PC-3 (cell line): ENCODE measurements at regions not wholly inside any gene's neighbourhood (a gene's known extent, or its start where the extent isn't known, plus 50 kb on each side); places are given as distances from the start of the nearest gene placed in this dataset.
A peak's percentile ranks its signal among the peaks of the same experiment; 100 is the strongest.

ENCODE experiments used
- ATAC-seq: fragments of 200-7000 bp; cut with Tn5 transposase; 2 replicates; pipeline ENCODE4 v1.9.1; 2020; ENCODE audit warnings: mild to moderate bottlenecking, moderate library complexity
- BruUV-seq: library from RNA; stranded (reverse); fragments of 400-500 nt; replicated peaks from 2 replicates; lab custom pipeline; 2021; lab: Mats Ljungman, UMichigan
- CTCF ChIA-PET: fragments of 300-600 bp; sonication (Branson Sonifier 250); formaldehyde crosslinking; loops from one replicate; lab custom pipeline; 2022; ENCODE audit warnings: antibody characterized with exemption; lab: Charles Lee
- POLR2A ChIA-PET: fragments of 300-600 bp; sonication (Branson Sonifier 250); formaldehyde crosslinking; loops from one replicate; lab custom pipeline; 2022; ENCODE audit warnings: antibody characterized with exemption; ENCODE audit not compliant: unreplicated experiment; lab: Charles Lee
- DNase-seq: peaks from one replicate; pipeline ENCODE4 v3.0.0-alpha.2; 2015
- H2AFZ ChIP-seq: fragments of 300-600 bp; sonication (generic); 2 replicates; pipeline ENCODE4 v1.6.0; 2016; ENCODE audit warnings: antibody characterized with exemption, low read length
- H3F3A ChIP-seq: fragments of 300-600 bp; sonication (generic); one replicate; pipeline ENCODE4 v1.6.0; 2017; ENCODE audit warnings: antibody characterized with exemption, low read length, control low read depth, mild to moderate bottlenecking; ENCODE audit not compliant: unreplicated experiment
- H3K27ac ChIP-seq: fragments of 300-600 bp; sonication (generic); 2 replicates; pipeline ENCODE4 v1.5.1; 2016; ENCODE audit warnings: mild to moderate bottlenecking, low read length
- H3K27me3 ChIP-seq: fragments of 300-600 bp; sonication (generic); 2 replicates; pipeline ENCODE4 v1.6.1; 2016; ENCODE audit warnings: low read length, mixed read lengths
- H3K36me3 ChIP-seq: fragments of 300-600 bp; sonication (generic); 2 replicates; pipeline ENCODE4 v1.6.1; 2016; ENCODE audit warnings: low read depth, mixed run types, low read length, mixed read lengths
- H3K4me1 ChIP-seq: fragments of 300-600 bp; sonication (generic); 2 replicates; pipeline ENCODE4 v1.5.1; 2016; ENCODE audit warnings: low read length; ENCODE audit not compliant: insufficient read depth
- H3K4me2 ChIP-seq: fragments of 300-600 bp; sonication (generic); 2 replicates; pipeline ENCODE4 v1.6.0; 2016; ENCODE audit warnings: low read length
- H3K4me3 ChIP-seq: fragments of 300-600 bp; sonication (generic); 2 replicates; pipeline ENCODE4 v1.5.1; 2016; ENCODE audit warnings: mild to moderate bottlenecking, low read length, mixed read lengths
- H3K79me2 ChIP-seq: fragments of 300-600 bp; sonication (generic); 2 replicates; pipeline ENCODE4 v1.6.1; 2017; ENCODE audit warnings: low read length, mixed read lengths
- H3K9ac ChIP-seq: fragments of 300-600 bp; sonication (generic); 2 replicates; pipeline ENCODE4 v1.6.0; 2016; ENCODE audit warnings: mild to moderate bottlenecking, low read length
- H3K9me2 ChIP-seq: fragments of 300-600 bp; sonication (generic); replicated peaks from 2 replicates; pipeline ENCODE4 v1.6.1; 2016; ENCODE audit warnings: mixed run types, low read length, mixed read lengths
- H3K9me3 ChIP-seq: fragments of 300-600 bp; sonication (generic); 2 replicates; pipeline ENCODE4 v1.6.1; 2016; ENCODE audit warnings: low read length, mixed read lengths
- H4K20me1 ChIP-seq: fragments of 300-600 bp; sonication (generic); 2 replicates; pipeline ENCODE4 v1.6.1; 2016; ENCODE audit warnings: low read length, mixed read lengths
- CTCF ChIP-seq: fragments of 300-600 bp; sonication (generic); conservative IDR thresholded peaks from 2 replicates; pipeline ENCODE4 v1.5.1; 2017; ENCODE audit warnings: antibody characterized with exemption, low read depth, mild to moderate bottlenecking, low read length
- EZH2 ChIP-seq: fragments of 300-600 bp; sonication (generic); IDR thresholded peaks from one replicate; pipeline ENCODE4 v1.6.1; 2017; ENCODE audit warnings: antibody characterized with exemption, mild to moderate bottlenecking, low read length; ENCODE audit not compliant: unreplicated experiment
- EZH2phosphoT487 ChIP-seq: fragments of 300-600 bp; sonication (generic); IDR thresholded peaks from 2 replicates; pipeline ENCODE4 v1.6.1; 2018; ENCODE audit warnings: mild to moderate bottlenecking, antibody characterized with exemption, low read length, borderline replicate concordance
- intact Hi-C: fragments of 100-400 bp; cut with micrococcal nuclease; formaldehyde crosslinking; loops from 2 replicates; pipeline ENCODE4 v1.9.0; 2023

GRCh38 chr3:31009881-31010280 is 115.4 kb upstream of the GADL1 start:
- ATAC-seq: peak; percentile 3; the same call in 1 of the 2 replicates
- no peak overlapping the region for H2AFZ ChIP-seq
- no peaks in the 10 kb centered on the region for H3K79me2 ChIP-seq
- H3K4me1 ChIP-seq: peaks cover 51% of the 10 kb centered on the region
- intact Hi-C loops: loop anchor here (2.0 kb wide), 1 partner anchor 31 kb away; no protein-coding TSS in a partner anchor
- ChIA-PET CTCF (interaction anchor here (1.1 kb wide), 1 partner anchor 239 kb away, joined by 3 read pairs; no protein-coding TSS in a partner anchor), POLR2A (interaction anchor here (0.5 kb wide), 1 partner anchor 409 kb away, joined by 14 read pairs; no protein-coding TSS in a partner anchor)
- TF ChIP-seq EZH2 (no peak), CTCF (no peak), EZH2phosphoT487 (no peak)
- H3K27me3 ChIP-seq: no peaks in the 10 kb centered on the region
- H3K4me2 ChIP-seq: peak overlapping the region; percentile 7; the same call in 1 of the 2 replicates
- no peaks in the 10 kb centered on the region for H3F3A ChIP-seq
- H3K27ac ChIP-seq: peak overlapping the region; percentile 81
- no peak overlapping the region for H3K4me3 ChIP-seq
- no peaks in the 10 kb centered on the region for H3K9me2 ChIP-seq
- no peaks in the 10 kb centered on the region for H3K36me3 ChIP-seq
- peak; percentile 56 for DNase-seq
- H3K9ac ChIP-seq: peak overlapping the region; percentile 52
- no TSS peak for BruUV-seq
- no peaks in the 10 kb centered on the region for H4K20me1 ChIP-seq
- H3K9me3 ChIP-seq: no peaks in the 10 kb centered on the region

- CTCF ChIA-PET: interaction anchor here (0.6 to 1.1 kb wide), 3 partner anchors 77 to 1176 kb away, joined by 3 read pairs; no protein-coding TSS in a partner anchor
- Histone ChIP-seq H3K9me2 (no peaks in the 10 kb centered on the region), H3K4me2 (peak overlapping the region; percentile 18; the same call in 1 of the 2 replicates), H4K20me1 (no peaks in the 10 kb centered on the region), H2AFZ (no peak overlapping the region), H3K9ac (peak overlapping the region; percentile 52), H3K27me3 (no peaks in the 10 kb centered on the region), H3K27ac (peak overlapping the region; percentile 81), H3F3A (no peaks in the 10 kb centered on the region), H3K79me2 (no peaks in the 10 kb centered on the region), H3K9me3 (no peaks in the 10 kb centered on the region), H3K4me1 (peaks cover 55% of the 10 kb centered on the region), H3K36me3 (no peaks in the 10 kb centered on the region), H3K4me3 (no peak overlapping the region)
- peak; percentile 58 for DNase-seq
- ATAC-seq: 0 out of 2 replicates have a peak, but pooled peaks have one; percentile 15
- POLR2A ChIA-PET: no interaction called here
- intact Hi-C loops: no loop called here
- TF ChIP-seq EZH2: no peak
- no peak for TF ChIP-seq CTCF
- TF ChIP-seq EZH2phosphoT487: no peak
- no TSS peak for BruUV-seq
Measured at GRCh38 chr3:31010491-31010890, 116.0 kb upstream of the GADL1 start.

GRCh38 chr3:31011380-31011779 is 116.9 kb upstream of the GADL1 start:
- intact Hi-C loops: no loop called here

More at GRCh38 chr3:31011380-31011779, 116.9 kb upstream of the GADL1 start:
- Histone ChIP-seq H3K9me3 (no peaks in the 10 kb centered on the region), H3K4me3 (no peak overlapping the region), H4K20me1 (no peaks in the 10 kb centered on the region), H3K27me3 (no peaks in the 10 kb centered on the region), H3K4me1 (peaks cover 55% of the 10 kb centered on the region), H3K9me2 (no peaks in the 10 kb centered on the region), H3K27ac (peak overlapping the region; percentile 81), H3K79me2 (no peaks in the 10 kb centered on the region), H3K9ac (peak overlapping the region; percentile 27; the same call in 1 of the 2 replicates), H3F3A (no peaks in the 10 kb centered on the region), H3K4me2 (peak overlapping the region; percentile 18; the same call in 1 of the 2 replicates), H3K36me3 (no peaks in the 10 kb centered on the region), H2AFZ (no peak overlapping the region)
- ChIA-PET CTCF (interaction anchor here (1.0 kb wide), 1 partner anchor 241 kb away, joined by 3 read pairs; no protein-coding TSS in a partner anchor), POLR2A (no interaction called here)
- no peak for TF ChIP-seq EZH2phosphoT487
- no peak for TF ChIP-seq CTCF
- no peak for TF ChIP-seq EZH2
- peak; percentile 25 for ATAC-seq
- peak; percentile 79 for DNase-seq
- no TSS peak for BruUV-seq
